MM.1S (cell line): ENCODE measurements at regions not wholly inside any gene's neighbourhood (a gene's known extent, or its start where the extent isn't known, plus 50 kb on each side); places are given as distances from the start of the nearest gene placed in this dataset.

ENCODE experiments used
- DNase-seq: peaks from one replicate; pipeline ENCODE4 v3.0.0-alpha.2; 2015
- H2AFZ ChIP-seq: fragments of 300-600 bp; sonication (generic); 2 replicates; pipeline ENCODE4 v1.6.0; 2016; ENCODE audit warnings: antibody characterized with exemption, low read length
- H3F3A ChIP-seq: fragments of 300-600 bp; sonication (generic); 2 replicates; pipeline ENCODE4 v1.6.1; 2016; ENCODE audit warnings: mild to moderate bottlenecking, antibody characterized with exemption, low read length, moderate library complexity, mixed read lengths; ENCODE audit not compliant: insufficient read depth
- H3K27ac ChIP-seq: fragments of 300-600 bp; sonication (generic); 2 replicates; pipeline ENCODE4 v1.5.1; 2016; ENCODE audit warnings: mild to moderate bottlenecking, low read length
- H3K27me3 ChIP-seq: fragments of 300-600 bp; sonication (generic); replicated peaks from 2 replicates; pipeline ENCODE4 v1.6.0; 2016; ENCODE audit warnings: low read length; ENCODE audit not compliant: insufficient read depth
- H3K36me3 ChIP-seq: fragments of 300-600 bp; sonication (generic); replicated peaks from 2 replicates; pipeline ENCODE4 v1.6.1; 2016; ENCODE audit warnings: mild to moderate bottlenecking, low read length, mixed read lengths; ENCODE audit not compliant: insufficient read depth
- H3K4me1 ChIP-seq: fragments of 300-600 bp; sonication (generic); 2 replicates; pipeline ENCODE4 v1.6.1; 2016; ENCODE audit warnings: low read length, mixed read lengths
- H3K4me2 ChIP-seq: fragments of 300-600 bp; sonication (generic); 2 replicates; pipeline ENCODE4 v1.6.0; 2016; ENCODE audit warnings: low read depth, low read length
- H3K4me3 ChIP-seq: fragments of 300-600 bp; sonication (generic); 2 replicates; pipeline ENCODE4 v1.5.1; 2016; ENCODE audit warnings: low read length, mixed read lengths
- H3K79me2 ChIP-seq: fragments of 300-600 bp; sonication (generic); 2 replicates; pipeline ENCODE4 v1.6.1; 2016; ENCODE audit warnings: mixed run types, low read length, mixed read lengths
- H3K9ac ChIP-seq: fragments of 300-600 bp; sonication (generic); 2 replicates; pipeline ENCODE4 v1.6.1; 2016; ENCODE audit warnings: low read length, mixed read lengths
- H3K9me2 ChIP-seq: fragments of 300-600 bp; sonication (generic); replicated peaks from 2 replicates; pipeline ENCODE4 v1.6.1; 2016; ENCODE audit warnings: mild to moderate bottlenecking, low read length, mixed read lengths; ENCODE audit not compliant: insufficient read depth
- H3K9me3 ChIP-seq: fragments of 300-600 bp; sonication (generic); replicated peaks from 2 replicates; pipeline ENCODE4 v1.6.1; 2016; ENCODE audit warnings: mild to moderate bottlenecking, low read length, mixed read lengths; ENCODE audit not compliant: insufficient read depth
- H4K20me1 ChIP-seq: fragments of 300-600 bp; sonication (generic); 2 replicates; pipeline ENCODE4 v1.6.1; 2016; ENCODE audit warnings: mild to moderate bottlenecking, low read length, moderate library complexity, mixed read lengths; ENCODE audit not compliant: insufficient read depth
- CTCF ChIP-seq: fragments of 300-600 bp; sonication (generic); IDR thresholded peaks from 2 replicates; pipeline ENCODE4 v1.5.1; 2016; ENCODE audit warnings: antibody characterized with exemption, low read length, mixed read lengths
- EZH2 ChIP-seq: fragments of 300-600 bp; sonication (generic); optimal IDR thresholded peaks from 2 replicates; pipeline ENCODE3; 2017; ENCODE audit warnings: low read depth, mild to moderate bottlenecking, antibody characterized with exemption, low read length, mixed read lengths
- EZH2phosphoT487 ChIP-seq: fragments of 300-600 bp; sonication (generic); IDR thresholded peaks from 2 replicates; pipeline ENCODE4 v1.6.1; 2018; ENCODE audit warnings: antibody characterized with exemption, low read length

DNA sequence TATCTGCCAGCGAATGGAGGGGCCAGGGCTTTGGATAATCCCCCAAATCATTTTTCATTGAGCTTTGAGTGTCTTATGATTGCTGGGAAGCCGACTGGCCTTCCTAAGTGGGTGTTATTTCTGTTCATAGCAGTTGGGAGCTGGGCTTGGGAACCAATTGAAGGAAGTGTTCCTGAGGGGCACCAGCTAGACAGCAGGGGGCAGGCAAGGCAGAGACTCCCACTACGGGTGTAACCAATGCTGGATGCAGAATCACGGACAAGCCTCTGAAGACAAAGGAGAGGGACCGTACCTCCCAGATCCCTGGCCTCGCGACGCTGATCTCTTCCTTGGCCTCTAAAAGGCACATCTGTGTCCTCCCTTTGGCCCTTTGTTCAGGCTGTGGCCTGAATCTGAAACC lies 149.0 kb upstream of the PRMT8 start:
- Histone ChIP-seq H3K9me2 (no peaks in the 10 kb centered on the region), H3K27me3 (peaks cover 59% of the 10 kb centered on the region), H3K4me2 (no peak overlapping the region), H3K36me3 (no peaks in the 10 kb centered on the region), H3K4me1 (no peaks in the 10 kb centered on the region), H2AFZ (no peak overlapping the region), H3K9me3 (no peaks in the 10 kb centered on the region), H3K4me3 (no peak overlapping the region), H3K27ac (no peak overlapping the region), H3F3A (no peaks in the 10 kb centered on the region), H3K9ac (no peak overlapping the region), H3K79me2 (no peaks in the 10 kb centered on the region), H4K20me1 (no peaks in the 10 kb centered on the region)
- TF ChIP-seq CTCF, result peak; percentile 15
- no peak for TF ChIP-seq EZH2
- no peak for DNase-seq

GRCh38 chr12:3348055-3348454 lies 142.9 kb upstream of the PRMT8 start:
- H3K27me3 ChIP-seq, result peaks cover 66% of the 10 kb centered on the region
- H3K4me2 ChIP-seq, result no peak overlapping the region
- no peaks in the 10 kb centered on the region for H3K4me1 ChIP-seq
- H2AFZ ChIP-seq, result no peak overlapping the region
- DNase-seq, result no peak
- no peaks in the 10 kb centered on the region for H3K36me3 ChIP-seq
- H3K27ac ChIP-seq, result no peak overlapping the region
- no peaks in the 10 kb centered on the region for H4K20me1 ChIP-seq
- H3K4me3 ChIP-seq, result no peak overlapping the region
- H3F3A ChIP-seq, result no peaks in the 10 kb centered on the region
- no peaks in the 10 kb centered on the region for H3K9me3 ChIP-seq
- TF ChIP-seq EZH2phosphoT487 (no peak), EZH2 (no peak), CTCF (no peak)
- no peaks in the 10 kb centered on the region for H3K9me2 ChIP-seq
- H3K79me2 ChIP-seq, result no peaks in the 10 kb centered on the region
- no peak overlapping the region for H3K9ac ChIP-seq

DNA sequence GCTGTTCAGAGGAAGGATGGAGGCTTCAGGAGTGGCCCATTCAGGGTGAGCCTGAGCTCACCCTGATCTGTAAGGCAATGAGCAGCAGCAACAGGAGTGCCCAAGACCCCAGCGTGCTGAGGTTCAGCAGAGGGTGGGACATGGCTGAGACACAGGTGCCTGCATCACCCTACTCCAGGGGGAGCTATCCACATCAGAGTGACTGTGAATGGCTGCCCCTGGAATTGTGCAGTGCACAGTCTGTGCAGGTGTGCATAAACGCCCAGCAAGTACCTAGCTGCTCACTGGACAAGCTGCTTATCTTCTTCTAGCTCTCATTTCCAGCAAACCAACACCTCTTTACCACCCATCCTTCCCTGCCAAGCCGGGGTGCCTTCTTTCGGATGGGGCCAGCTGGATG lies 140.6 kb upstream of the PRMT8 start:
- Histone ChIP-seq H3K9ac (no peak overlapping the region), H3K4me2 (no peak overlapping the region), H3K9me3 (no peaks in the 10 kb centered on the region), H3K4me3 (no peak overlapping the region), H3F3A (no peaks in the 10 kb centered on the region), H4K20me1 (no peaks in the 10 kb centered on the region), H3K9me2 (no peaks in the 10 kb centered on the region), H3K27me3 (peaks cover 76% of the 10 kb centered on the region), H3K79me2 (no peaks in the 10 kb centered on the region), H3K36me3 (no peaks in the 10 kb centered on the region), H2AFZ (no peak overlapping the region), H3K27ac (no peak overlapping the region), H3K4me1 (no peaks in the 10 kb centered on the region)
- TF ChIP-seq EZH2phosphoT487, result no peak
- TF ChIP-seq CTCF, result no peak
- TF ChIP-seq EZH2, result no peak
- no peak for DNase-seq
